ENCODE measurements at regions not wholly inside any gene's neighbourhood (a gene's known extent, or its start where the extent isn't known, plus 50 kb on each side); places are given as distances from the start of the nearest gene placed in this dataset.

DNA sequence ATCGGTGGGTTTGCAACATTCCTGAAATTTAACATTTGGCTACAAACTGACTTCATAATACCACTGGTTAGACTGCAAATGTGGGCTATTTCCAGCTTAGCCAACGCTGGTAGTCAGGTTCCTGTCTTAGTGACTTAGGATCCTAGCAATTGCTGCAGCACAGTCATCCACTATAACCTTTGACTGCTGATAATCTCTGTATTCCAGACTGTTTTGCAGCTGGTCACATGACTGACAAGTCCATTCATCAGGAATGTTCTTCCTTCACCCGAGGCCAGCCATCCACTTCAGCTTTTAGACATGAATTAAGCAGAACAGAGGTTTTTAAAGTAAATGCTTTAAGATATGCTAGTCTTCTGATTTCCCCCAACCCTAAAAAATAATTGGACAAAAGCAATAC lies 425.9 kb upstream of the MPDZ start (continued):
- TF ChIP-seq, protein P1, sequence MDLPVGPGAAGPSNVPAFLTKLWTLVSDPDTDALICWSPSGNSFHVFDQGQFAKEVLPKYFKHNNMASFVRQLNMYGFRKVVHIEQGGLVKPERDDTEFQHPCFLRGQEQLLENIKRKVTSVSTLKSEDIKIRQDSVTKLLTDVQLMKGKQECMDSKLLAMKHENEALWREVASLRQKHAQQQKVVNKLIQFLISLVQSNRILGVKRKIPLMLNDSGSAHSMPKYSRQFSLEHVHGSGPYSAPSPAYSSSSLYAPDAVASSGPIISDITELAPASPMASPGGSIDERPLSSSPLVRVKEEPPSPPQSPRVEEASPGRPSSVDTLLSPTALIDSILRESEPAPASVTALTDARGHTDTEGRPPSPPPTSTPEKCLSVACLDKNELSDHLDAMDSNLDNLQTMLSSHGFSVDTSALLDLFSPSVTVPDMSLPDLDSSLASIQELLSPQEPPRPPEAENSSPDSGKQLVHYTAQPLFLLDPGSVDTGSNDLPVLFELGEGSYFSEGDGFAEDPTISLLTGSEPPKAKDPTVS (IDR thresholded peaks at IDR 0.05; ENCODE audit: low read depth, low read length) = no peak
- TF ChIP-seq CREM (IDR thresholded peaks at IDR 0.05; ENCODE audit: low read depth) = no peak

DNA sequence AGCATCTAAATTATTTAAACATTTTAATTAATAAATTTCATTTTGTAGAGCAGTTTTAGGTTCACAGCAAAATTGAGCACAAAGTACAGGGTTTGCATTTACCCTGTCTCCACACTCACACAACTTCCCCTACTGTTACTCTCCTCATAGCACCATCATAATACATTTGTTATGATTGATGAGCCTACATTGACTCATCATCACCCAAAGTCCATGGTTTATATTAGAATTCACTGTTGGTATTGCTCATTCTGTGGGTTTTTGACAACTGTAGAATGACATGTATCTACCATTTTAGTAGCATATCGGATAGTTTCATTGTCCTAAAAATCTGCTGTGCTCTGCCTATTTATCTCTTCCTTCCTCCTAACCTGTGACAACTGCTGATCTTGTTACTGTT lies 411.1 kb upstream of the MPDZ start:
- ChIA-PET SMC1A (ENCODE audit: uncharacterized antibody, unreplicated experiment) (no interaction called here), RAD21 (ENCODE audit: unreplicated experiment) (no interaction called here)
- no peak for DNase-seq (ENCODE audit: low read depth, low spot score)

More for the DNA sequence above, 411.1 kb upstream of the MPDZ start:
- ChIA-PET POLR2A (no interaction called here), CTCF (no interaction called here)
- Histone ChIP-seq H3K27ac (ENCODE audit: control insufficient read depth, insufficient read depth) (no peak overlapping the region), H2AFZ (ENCODE audit: control insufficient read depth, low read depth, low read length) (no peak overlapping the region), H3K4me2 (ENCODE audit: control insufficient read depth, insufficient read depth) (no peak overlapping the region), H3K4me3 (no peak overlapping the region), H3K9ac (ENCODE audit: control insufficient read depth, insufficient read depth, low read length) (no peak overlapping the region), H3K4me1 (ENCODE audit: control insufficient read depth, insufficient read depth, low read length) (no peaks in the 10 kb centered on the region), H3K27me3 (replicated peaks in 1 of 2; ENCODE audit: control insufficient read depth in 2 of 2, insufficient read depth in 2 of 2, low read length in 1 of 2) (no peaks in the 10 kb centered on the region), H3K9me3 (replicated peaks; ENCODE audit: control insufficient read depth, insufficient read depth, low read length) (no peaks in the 10 kb centered on the region), H3K79me2 (ENCODE audit: control insufficient read depth, insufficient read depth, low read length) (no peaks in the 10 kb centered on the region), H3K36me3 (ENCODE audit: control insufficient read depth in 2 of 2, insufficient read depth in 2 of 2, low read length in 1 of 2) (no peaks in the 10 kb centered on the region), H4K20me1 (ENCODE audit: control insufficient read depth, insufficient read depth) (no peaks in the 10 kb centered on the region)
- WGBS (ENCODE audit: insufficient coverage, insufficient replicate concordance, low lambda C conversion rate, missing lambda C conversion rate) = 31% methylated on average over 1 of the region's 1 CpG
- TF ChIP-seq, protein P2, sequence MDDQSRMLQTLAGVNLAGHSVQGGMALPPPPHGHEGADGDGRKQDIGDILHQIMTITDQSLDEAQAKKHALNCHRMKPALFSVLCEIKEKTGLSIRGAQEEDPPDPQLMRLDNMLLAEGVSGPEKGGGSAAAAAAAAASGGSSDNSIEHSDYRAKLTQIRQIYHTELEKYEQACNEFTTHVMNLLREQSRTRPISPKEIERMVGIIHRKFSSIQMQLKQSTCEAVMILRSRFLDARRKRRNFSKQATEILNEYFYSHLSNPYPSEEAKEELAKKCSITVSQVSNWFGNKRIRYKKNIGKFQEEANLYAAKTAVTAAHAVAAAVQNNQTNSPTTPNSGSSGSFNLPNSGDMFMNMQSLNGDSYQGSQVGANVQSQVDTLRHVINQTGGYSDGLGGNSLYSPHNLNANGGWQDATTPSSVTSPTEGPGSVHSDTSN (IDR thresholded peaks at IDR 0.05; ENCODE audit: insufficient replicate concordance, low read depth, low read length) = no peak
- no peak for TF ChIP-seq EP300 (IDR thresholded peaks at IDR 0.05; ENCODE audit: borderline replicate concordance in 1 of 2, control insufficient read depth in 1 of 2, low read depth in 2 of 2, low read length in 2 of 2)
- intact Hi-C loops (cut with micrococcal nuclease; ENCODE audit: unreplicated experiment) = no loop called here
- in situ Hi-C loops (cut with MboI) = no loop called here
- FAIRE-seq (no peak), ATAC-seq (no peak)
- no TSS peak for BruUV-seq (replicated peaks)
